ENCODE measurements at regions not wholly inside any gene's neighbourhood (a gene's known extent, or its start where the extent isn't known, plus 50 kb on each side); places are given as distances from the start of the nearest gene placed in this dataset.

DNA sequence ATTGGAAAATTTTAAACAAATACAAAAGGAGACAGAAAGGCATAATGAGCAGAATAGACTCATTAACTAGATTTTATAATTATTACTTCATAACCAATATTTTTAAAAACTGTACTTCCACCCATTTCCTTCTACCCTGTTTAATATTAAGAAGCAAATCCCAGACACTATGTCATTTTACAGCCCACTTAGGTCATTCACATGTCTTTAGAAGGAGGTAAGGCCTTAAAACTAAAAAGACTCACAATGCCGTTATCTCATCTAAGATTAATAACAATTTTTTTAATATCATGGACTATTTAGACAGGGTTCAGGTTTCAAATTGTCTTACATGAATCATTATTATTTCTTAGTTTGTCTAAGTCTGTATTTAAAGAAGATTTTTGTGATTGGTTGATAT is 217.2 kb downstream of the NFKBIZ start:
- no peak for DNase-seq (ENCODE audit: low spot score)
- intact Hi-C loops (cut with DNase I), result no loop called here

- intact Hi-C loops (cut with DNase I), result no loop called here
Observed at GRCh38 chr3:102068327-102068726, 219.0 kb downstream of the NFKBIZ start.

GRCh38 chr3:102068736-102069135 is 219.4 kb downstream of the NFKBIZ start:
- intact Hi-C loops (cut with DNase I), result no loop called here
- DNase-seq (ENCODE audit: low spot score), result no peak

More at GRCh38 chr3:102068327-102068726, 219.0 kb downstream of the NFKBIZ start:
- no peak for DNase-seq (ENCODE audit: low spot score)

DNA sequence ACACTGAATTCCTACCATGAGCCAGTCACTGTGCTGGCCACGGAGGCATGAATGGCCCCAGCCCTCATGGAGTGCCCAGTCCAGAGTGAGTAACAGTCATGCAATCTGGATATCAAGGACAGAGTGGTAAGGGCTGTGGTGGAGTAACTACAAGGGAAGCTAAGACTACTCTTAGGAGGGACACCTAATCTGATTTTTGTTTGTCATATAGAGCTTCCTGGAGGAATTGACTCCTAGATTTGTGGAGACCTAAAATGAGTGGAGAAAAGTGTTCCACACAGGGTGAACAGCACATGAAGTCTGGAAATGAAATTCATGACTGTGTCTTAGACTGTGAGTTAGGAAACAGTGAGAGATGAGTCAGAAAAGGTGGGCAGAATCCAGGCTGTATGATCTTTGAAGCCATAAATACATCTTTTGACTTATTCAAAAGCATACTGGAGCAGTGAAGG is 219.9 kb downstream of the NFKBIZ start:
- no peak for DNase-seq (ENCODE audit: low spot score)

DNA sequence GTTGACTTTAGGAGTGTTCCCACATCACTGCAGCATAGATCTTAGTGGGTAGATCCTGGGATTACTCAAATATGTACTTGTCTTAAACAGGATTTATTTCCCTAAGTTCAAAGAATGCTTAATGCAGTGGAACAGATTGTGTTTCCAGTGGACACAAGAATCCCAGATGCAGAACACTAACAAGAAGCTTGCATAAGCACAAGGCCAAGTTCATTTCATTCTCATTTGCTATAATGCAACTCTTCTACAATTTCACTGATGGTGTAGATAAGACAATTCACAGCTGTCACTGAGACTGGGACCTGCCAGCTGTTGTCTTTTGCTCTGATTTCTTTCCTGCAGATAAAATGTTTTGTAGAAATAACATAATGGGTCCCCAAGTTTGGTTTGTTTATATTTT is 225.6 kb downstream of the NFKBIZ start:
- DNase-seq (ENCODE audit: low spot score), result no peak
- intact Hi-C loops (cut with DNase I), result no loop called here

More for the DNA sequence above, 219.9 kb downstream of the NFKBIZ start:
- intact Hi-C loops (cut with DNase I), result no loop called here

- intact Hi-C loops (cut with DNase I), result no loop called here
- no peak for DNase-seq (ENCODE audit: low spot score)
Observed at GRCh38 chr3:102078401-102078800, 229.1 kb downstream of the NFKBIZ start.

- intact Hi-C loops (cut with DNase I), result no loop called here
- no peak for DNase-seq (ENCODE audit: low spot score)
Observed at GRCh38 chr3:102078854-102079808, 229.8 kb downstream of the NFKBIZ start.

GRCh38 chr3:102079809-102080197 is 230.5 kb downstream of the NFKBIZ start:
- DNase-seq (ENCODE audit: low spot score), result no peak
- intact Hi-C loops (cut with DNase I), result loop anchor here (10.0 kb wide), 3 partner anchors 105 to 225 kb away; no protein-coding TSS in a partner anchor

DNA sequence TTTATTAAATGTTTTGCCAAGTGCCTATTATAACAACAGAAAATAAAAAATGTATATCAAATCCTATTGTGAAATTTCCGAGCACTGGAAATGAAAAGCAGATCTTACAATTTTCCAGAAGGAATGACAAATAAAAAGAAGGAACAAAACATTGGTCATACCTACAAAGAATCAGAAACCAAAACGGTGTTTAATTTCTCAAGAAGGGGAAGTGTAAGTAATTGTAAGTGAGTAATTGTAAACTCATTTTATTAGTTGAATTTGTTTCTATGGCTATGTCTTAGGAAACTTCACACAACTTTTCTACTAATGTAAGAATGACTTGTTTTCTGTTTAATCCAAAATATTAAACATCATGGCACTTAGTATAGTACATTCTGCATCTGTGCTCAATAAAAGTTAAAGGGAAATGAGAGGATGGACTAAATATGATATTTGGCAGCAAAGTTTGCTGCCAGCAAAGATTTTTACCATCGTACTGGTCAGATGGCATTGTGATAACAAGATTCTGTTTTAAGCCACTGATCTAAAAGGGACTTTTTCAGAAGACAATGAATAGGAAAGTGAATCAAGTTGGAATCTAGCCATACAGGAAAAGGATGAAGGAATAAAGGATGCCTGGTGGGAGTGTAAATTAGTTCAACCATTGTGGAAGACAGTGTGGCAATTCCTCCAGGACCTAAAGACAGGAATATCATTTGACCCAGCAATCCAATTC is 232.4 kb downstream of the NFKBIZ start:
- DNase-seq (ENCODE audit: low spot score), result no peak
- intact Hi-C loops (cut with DNase I), result loop anchor here (10.0 kb wide), 3 partner anchors 103 to 227 kb away; no protein-coding TSS in a partner anchor

GRCh38 chr3:102083473-102083872 is 234.2 kb downstream of the NFKBIZ start:
- intact Hi-C loops (cut with DNase I), result loop anchor here (10.0 kb wide), 3 partner anchors 101 to 229 kb away; no protein-coding TSS in a partner anchor
- DNase-seq (ENCODE audit: low spot score), result no peak

DNA sequence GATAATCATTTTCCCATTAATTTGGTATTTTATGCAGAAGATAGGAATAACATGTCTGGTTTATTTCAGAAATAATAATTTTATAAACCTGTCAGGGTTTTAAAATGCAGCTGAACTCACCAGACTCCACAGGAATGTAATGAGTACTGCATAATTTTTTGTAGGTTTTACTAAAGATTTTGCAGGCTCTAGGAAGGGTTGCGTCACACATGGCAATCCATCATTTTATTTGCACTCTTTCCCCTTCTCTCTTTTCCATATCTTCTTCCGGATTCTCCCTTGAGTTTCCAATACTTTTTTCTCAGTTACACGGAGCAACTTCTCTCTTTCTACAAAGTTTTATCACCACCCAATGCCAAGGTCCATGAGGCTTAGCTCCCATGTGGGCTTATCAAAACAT is 234.7 kb downstream of the NFKBIZ start:
- no peak for DNase-seq (ENCODE audit: low spot score)
- intact Hi-C loops (cut with DNase I), result loop anchor here (10.0 kb wide), 3 partner anchors 101 to 229 kb away; no protein-coding TSS in a partner anchor

DNA sequence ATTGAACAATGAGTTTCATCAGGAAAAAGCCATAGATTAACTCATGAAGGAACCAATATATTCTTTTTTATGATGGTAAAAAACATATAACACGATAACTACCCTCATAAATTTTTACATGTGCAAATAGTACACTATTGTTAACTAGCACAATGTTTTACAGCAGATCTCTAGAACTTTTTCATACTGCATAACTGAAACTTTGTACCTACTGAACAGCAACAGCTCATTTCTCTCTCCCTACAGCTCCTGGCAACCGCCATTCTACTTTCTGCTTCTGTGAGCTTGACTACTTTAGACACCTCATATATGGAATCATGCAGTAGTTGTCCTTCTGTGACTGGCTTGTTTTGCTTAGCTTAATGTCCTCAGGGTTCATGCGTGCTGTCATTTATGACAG is 235.4 kb downstream of the NFKBIZ start:
- DNase-seq (ENCODE audit: low spot score), result no peak
- intact Hi-C loops (cut with DNase I), result loop anchor here (10.0 kb wide), 3 partner anchors 100 to 230 kb away; no protein-coding TSS in a partner anchor

DNA sequence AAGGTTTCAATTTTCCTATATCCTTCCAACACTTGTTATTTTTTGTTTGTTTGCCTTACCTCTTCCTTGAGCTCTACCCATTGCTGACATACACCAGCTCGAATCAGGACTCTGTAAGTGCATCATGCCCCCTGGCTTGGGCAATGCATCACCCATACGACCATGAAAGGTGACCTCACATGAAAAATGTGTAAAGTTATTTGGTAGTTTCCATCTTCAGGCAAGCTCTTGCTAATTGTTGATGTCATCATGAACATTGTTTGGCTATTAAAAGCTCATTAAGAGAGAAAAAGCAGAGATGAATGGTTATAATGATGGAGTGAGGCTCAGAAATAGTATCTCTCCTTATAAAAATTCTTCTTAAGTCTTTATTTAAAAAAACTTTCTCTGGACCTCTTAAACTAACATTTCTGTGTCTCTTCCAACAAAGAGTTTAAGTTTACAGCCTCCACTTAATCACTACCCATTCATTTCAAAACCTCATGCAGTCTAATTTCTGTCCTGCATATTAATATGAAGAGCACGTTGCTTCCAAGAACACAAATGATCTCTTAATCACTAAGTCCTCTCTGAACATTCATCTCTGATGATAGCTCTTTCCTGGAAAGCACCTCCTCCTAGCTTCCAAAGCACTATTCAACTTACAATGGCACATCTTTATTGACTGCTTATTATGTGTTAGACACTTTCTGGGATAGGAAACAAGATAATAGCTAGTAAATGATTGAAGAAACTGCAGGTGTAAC is 236.3 kb downstream of the NFKBIZ start:
- intact Hi-C loops (cut with DNase I), result loop anchor here (10.0 kb wide), 3 partner anchors 99 to 231 kb away; no protein-coding TSS in a partner anchor
- DNase-seq (ENCODE audit: low spot score), result no peak

- intact Hi-C loops (cut with DNase I), result loop anchor here (10.0 kb wide), 3 partner anchors 98 to 232 kb away; no protein-coding TSS in a partner anchor
Observed at GRCh38 chr3:102087236-102087635, 237.9 kb downstream of the NFKBIZ start.

GRCh38 chr3:102089239-102089638 is 239.9 kb downstream of the NFKBIZ start:
- intact Hi-C loops (cut with DNase I), result loop anchor here (10.0 kb wide), 3 partner anchors 96 to 234 kb away; no protein-coding TSS in a partner anchor

More at GRCh38 chr3:102087236-102087635, 237.9 kb downstream of the NFKBIZ start:
- DNase-seq (ENCODE audit: low spot score), result no peak

GRCh38 chr3:102089904-102090720 is 240.8 kb downstream of the NFKBIZ start:
- intact Hi-C loops (cut with DNase I), result loop anchor here (10.0 kb wide), 3 partner anchors 95 to 235 kb away; no protein-coding TSS in a partner anchor
- DNase-seq (ENCODE audit: low spot score), result no peak

More at GRCh38 chr3:102089239-102089638, 239.9 kb downstream of the NFKBIZ start:
- DNase-seq (ENCODE audit: low spot score), result no peak

DNA sequence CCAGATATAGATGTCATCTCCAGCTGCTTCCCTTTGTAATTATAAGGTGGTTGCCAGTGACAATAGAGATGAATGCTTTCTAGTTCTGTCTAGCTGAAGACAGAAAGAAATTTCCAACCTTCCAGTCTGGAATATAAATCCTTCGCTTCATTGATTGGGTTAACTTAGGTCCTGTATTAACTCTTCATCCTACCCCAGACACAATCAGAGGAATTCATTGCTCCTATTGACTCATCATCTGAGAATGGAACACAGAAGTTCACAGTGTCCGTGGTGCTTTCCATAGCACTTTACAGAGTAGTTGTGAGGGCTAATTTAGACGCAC is 241.4 kb downstream of the NFKBIZ start:
- DNase-seq (ENCODE audit: low spot score), result no peak
- intact Hi-C loops (cut with DNase I), result no loop called here

- DNase-seq (ENCODE audit: low spot score), result no peak
- intact Hi-C loops (cut with DNase I), result no loop called here
Observed at GRCh38 chr3:102091358-102091757, 242.0 kb downstream of the NFKBIZ start.

Measured in posterior vena cava (tissue), 2 donors.